BE2C (cell line): ENCODE measurements at regions not wholly inside any gene's neighbourhood (a gene's known extent, or its start where the extent isn't known, plus 50 kb on each side); places are given as distances from the start of the nearest gene placed in this dataset.

Experiments used
- DNase-seq: peaks from one replicate; pipeline ENCODE4 v3.0.0-alpha.2; 2020
- H3K27me3 ChIP-seq: fragments of 250-450 bp; sonication (Bioruptor Pico); 2 replicates; pipeline ENCODE4 v1.5.1; 2020; ENCODE audit warnings: mild to moderate bottlenecking
- H3K36me3 ChIP-seq: fragments of 250-450 bp; sonication (Bioruptor Pico); 2 replicates; pipeline ENCODE4 v1.5.1; 2020; ENCODE audit warnings: mild to moderate bottlenecking
- H3K4me1 ChIP-seq: fragments of 250-450 bp; sonication (Bioruptor Pico); 2 replicates; pipeline ENCODE4 v1.5.1; 2020
- H3K4me3 ChIP-seq: 2 replicates; pipeline ENCODE4 v1.5.1; 2011; ENCODE audit warnings: low read depth, low read length
- H3K9me3 ChIP-seq: fragments of 250-450 bp; sonication (Bioruptor Pico); 2 replicates; pipeline ENCODE4 v1.5.1; 2020
- CTCF ChIP-seq: IDR thresholded peaks from 2 replicates; pipeline ENCODE4 v1.5.1; 2012; ENCODE audit warnings: mild to moderate bottlenecking, low read depth, low read length

GRCh38 chr10:125348536-125348935, 188.2 kb upstream of the CTBP2 start:
- Histone ChIP-seq H3K36me3 (no peaks in the 10 kb centered on the region), H3K27me3 (peaks cover 8% of the 10 kb centered on the region), H3K9me3 (no peaks in the 10 kb centered on the region), H3K4me1 (no peaks in the 10 kb centered on the region), H3K4me3 (no peak overlapping the region)
- TF ChIP-seq CTCF: no peak
- DNase-seq: no peak

GRCh38 chr10:125344573-125345171, 184.3 kb upstream of the CTBP2 start:
- H3K4me1 ChIP-seq: no peaks in the 10 kb centered on the region
- H3K9me3 ChIP-seq: no peaks in the 10 kb centered on the region
- no peak for DNase-seq
- no peaks in the 10 kb centered on the region for H3K36me3 ChIP-seq
- H3K4me3 ChIP-seq: no peak overlapping the region
- peaks cover 8% of the 10 kb centered on the region for H3K27me3 ChIP-seq
- no peak for TF ChIP-seq CTCF

GRCh38 chr10:125343983-125344382, 183.6 kb upstream of the CTBP2 start:
- Histone ChIP-seq H3K27me3 (peaks cover 8% of the 10 kb centered on the region), H3K36me3 (no peaks in the 10 kb centered on the region), H3K4me3 (no peak overlapping the region), H3K4me1 (no peaks in the 10 kb centered on the region), H3K9me3 (no peaks in the 10 kb centered on the region)
- TF ChIP-seq CTCF: no peak
- DNase-seq: no peak

GRCh38 chr10:125343118-125343925, 183.0 kb upstream of the CTBP2 start:
- Histone ChIP-seq H3K27me3 (peaks cover 8% of the 10 kb centered on the region), H3K4me1 (no peaks in the 10 kb centered on the region), H3K9me3 (no peaks in the 10 kb centered on the region), H3K36me3 (no peaks in the 10 kb centered on the region), H3K4me3 (no peak overlapping the region)
- peak; percentile 59 for TF ChIP-seq CTCF
- DNase-seq: no peak

- Histone ChIP-seq H3K4me3 (no peak overlapping the region), H3K27me3 (peaks cover 8% of the 10 kb centered on the region), H3K9me3 (no peaks in the 10 kb centered on the region), H3K36me3 (no peaks in the 10 kb centered on the region), H3K4me1 (no peaks in the 10 kb centered on the region)
- no peak for DNase-seq
- TF ChIP-seq CTCF: no peak
These were observed 181.2 kb upstream of the CTBP2 start for GRCh38 chr10:125341611-125342010.

- no peak for TF ChIP-seq CTCF
- DNase-seq: no peak
- H3K36me3 ChIP-seq: no peaks in the 10 kb centered on the region
- H3K27me3 ChIP-seq: peaks cover 8% of the 10 kb centered on the region
- no peak overlapping the region for H3K4me3 ChIP-seq
- no peaks in the 10 kb centered on the region for H3K9me3 ChIP-seq
- H3K4me1 ChIP-seq: no peaks in the 10 kb centered on the region
These were observed 180.5 kb upstream of the CTBP2 start for GRCh38 chr10:125340903-125341302.
